Activated T-helper 1 cell treated with anti-CD3 and anti-CD28 coated beads, Interleukin-12 subunit alpha, Interleukin-12 subunit beta, Interleukin-2, Interleukin-4 antibody, amounts not matched to agents 30 ng/mL and 10 ng/mL and 1 ng/mL, durations not matched to agents 14 hours and 24 hours and 36 hours (primary cell): ENCODE measurements at regions not wholly inside any gene's neighbourhood (a gene's known extent, or its start where the extent isn't known, plus 50 kb on each side); places are given as distances from the start of the nearest gene placed in this dataset.
"Not testable (repeated sequence)": the region's sequence is repeated elsewhere in the genome, so short reads cannot be mapped to it uniquely, and the experiment has no call there.

Experiments used
- DNase-seq: peaks from one replicate; pipeline ENCODE4 v3.0.0; 2021; ENCODE audit warnings: low spot score
- H3K27ac Mint-ChIP-seq: one replicate; pipeline ENCODE4 v1.8.0; 2021; ENCODE audit warnings: mild to moderate bottlenecking, mixed read lengths
- H3K27me3 Mint-ChIP-seq: one replicate; pipeline ENCODE4 v1.8.0; 2022; ENCODE audit warnings: mild to moderate bottlenecking, moderate library complexity, mixed read lengths; ENCODE audit not compliant: insufficient read depth
- H3K36me3 Mint-ChIP-seq: one replicate; pipeline ENCODE4 v1.8.0; 2021; ENCODE audit warnings: low read depth, mixed read lengths
- H3K4me1 Mint-ChIP-seq: one replicate; pipeline ENCODE4 v1.8.0; 2021; ENCODE audit warnings: low read depth, mixed read lengths
- H3K4me3 Mint-ChIP-seq: one replicate; pipeline ENCODE4 v1.8.0; 2021; ENCODE audit warnings: mild to moderate bottlenecking, moderate library complexity, mixed read lengths
- H3K9me3 Mint-ChIP-seq: one replicate; pipeline ENCODE4 v1.8.0; 2021; ENCODE audit warnings: mixed read lengths
- intact Hi-C: fragments of 100-400 bp; cut with micrococcal nuclease; formaldehyde crosslinking; loops from one replicate; pipeline ENCODE4 v1.15.1; 2024

- H3K4me3 Mint-ChIP-seq, H3K27ac Mint-ChIP-seq, H3K36me3 Mint-ChIP-seq, DNase-seq, intact Hi-C loops, H3K27me3 Mint-ChIP-seq, H3K9me3 Mint-ChIP-seq, H3K4me1 Mint-ChIP-seq: not testable (repeated sequence)
These were observed 804.2 kb downstream of the PRIM2 start for GRCh38 chr6:58121616-58122015.

- H3K4me1 Mint-ChIP-seq, H3K9me3 Mint-ChIP-seq, H3K36me3 Mint-ChIP-seq, H3K27me3 Mint-ChIP-seq, DNase-seq, H3K4me3 Mint-ChIP-seq, H3K27ac Mint-ChIP-seq, intact Hi-C loops: not testable (repeated sequence)
These were observed 806.3 kb downstream of the PRIM2 start for GRCh38 chr6:58123770-58124169.

GRCh38 chr6:58128549-58128948 lies 811.1 kb downstream of the PRIM2 start:
- H3K36me3 Mint-ChIP-seq, H3K4me1 Mint-ChIP-seq, H3K27me3 Mint-ChIP-seq, intact Hi-C loops, DNase-seq, H3K4me3 Mint-ChIP-seq, H3K27ac Mint-ChIP-seq: not testable (repeated sequence)
- peaks cover 14% of the 10 kb centered on the region for H3K9me3 Mint-ChIP-seq

GRCh38 chr6:58129098-58129497 lies 811.7 kb downstream of the PRIM2 start:
- DNase-seq, H3K27me3 Mint-ChIP-seq, H3K36me3 Mint-ChIP-seq, H3K27ac Mint-ChIP-seq, H3K4me1 Mint-ChIP-seq, intact Hi-C loops, H3K4me3 Mint-ChIP-seq: not testable (repeated sequence)
- H3K9me3 Mint-ChIP-seq = peaks cover 14% of the 10 kb centered on the region

GRCh38 chr6:58139746-58140145 lies 822.3 kb downstream of the PRIM2 start:
- H3K9me3 Mint-ChIP-seq, H3K4me3 Mint-ChIP-seq, H3K27me3 Mint-ChIP-seq, H3K27ac Mint-ChIP-seq, intact Hi-C loops, H3K36me3 Mint-ChIP-seq, DNase-seq, H3K4me1 Mint-ChIP-seq: not testable (repeated sequence)

- H3K27ac Mint-ChIP-seq, intact Hi-C loops, DNase-seq, H3K27me3 Mint-ChIP-seq, H3K36me3 Mint-ChIP-seq, H3K4me1 Mint-ChIP-seq, H3K4me3 Mint-ChIP-seq, H3K9me3 Mint-ChIP-seq: not testable (repeated sequence)
These were observed 853.6 kb downstream of the PRIM2 start for GRCh38 chr6:58171025-58171424.

- H3K9me3 Mint-ChIP-seq, intact Hi-C loops, H3K4me1 Mint-ChIP-seq, H3K27ac Mint-ChIP-seq, DNase-seq, H3K27me3 Mint-ChIP-seq, H3K36me3 Mint-ChIP-seq, H3K4me3 Mint-ChIP-seq: not testable (repeated sequence)
These were observed 864.2 kb downstream of the PRIM2 start for GRCh38 chr6:58181557-58182065.

- H3K4me1 Mint-ChIP-seq, H3K27me3 Mint-ChIP-seq, intact Hi-C loops, H3K4me3 Mint-ChIP-seq, DNase-seq, H3K9me3 Mint-ChIP-seq, H3K36me3 Mint-ChIP-seq, H3K27ac Mint-ChIP-seq: not testable (repeated sequence)
These were observed 867.9 kb downstream of the PRIM2 start for GRCh38 chr6:58185300-58185699.

- intact Hi-C loops, H3K27ac Mint-ChIP-seq, H3K27me3 Mint-ChIP-seq, H3K4me3 Mint-ChIP-seq, H3K4me1 Mint-ChIP-seq, H3K36me3 Mint-ChIP-seq, H3K9me3 Mint-ChIP-seq, DNase-seq: not testable (repeated sequence)
These were observed 875.8 kb downstream of the PRIM2 start for GRCh38 chr6:58193209-58193608.

GRCh38 chr6:58198301-58198700 lies 880.9 kb downstream of the PRIM2 start:
- H3K36me3 Mint-ChIP-seq = no peaks in the 10 kb centered on the region
- H3K27ac Mint-ChIP-seq = no peak overlapping the region
- no peaks in the 10 kb centered on the region for H3K4me1 Mint-ChIP-seq
- no peak for DNase-seq
- no peak overlapping the region for H3K4me3 Mint-ChIP-seq
- no peaks in the 10 kb centered on the region for H3K27me3 Mint-ChIP-seq
- H3K9me3 Mint-ChIP-seq = no peaks in the 10 kb centered on the region
- intact Hi-C loops = no loop called here

- H3K4me3 Mint-ChIP-seq, H3K27ac Mint-ChIP-seq, H3K36me3 Mint-ChIP-seq, DNase-seq, H3K4me1 Mint-ChIP-seq, H3K27me3 Mint-ChIP-seq, intact Hi-C loops: not testable (repeated sequence)
- H3K9me3 Mint-ChIP-seq = peaks cover 30% of the 10 kb centered on the region
These were observed 919.7 kb downstream of the PRIM2 start for GRCh38 chr6:58237124-58237523.

GRCh38 chr6:58238421-58238820 lies 921.0 kb downstream of the PRIM2 start:
- H3K36me3 Mint-ChIP-seq, H3K4me1 Mint-ChIP-seq, H3K27ac Mint-ChIP-seq, intact Hi-C loops, H3K27me3 Mint-ChIP-seq, H3K4me3 Mint-ChIP-seq, DNase-seq: not testable (repeated sequence)
- H3K9me3 Mint-ChIP-seq = peaks cover 21% of the 10 kb centered on the region

- H3K4me3 Mint-ChIP-seq, H3K27me3 Mint-ChIP-seq, DNase-seq, H3K4me1 Mint-ChIP-seq, H3K27ac Mint-ChIP-seq, intact Hi-C loops, H3K36me3 Mint-ChIP-seq: not testable (repeated sequence)
- peaks cover 53% of the 10 kb centered on the region for H3K9me3 Mint-ChIP-seq
These were observed 940.2 kb downstream of the PRIM2 start for GRCh38 chr6:58257625-58258024.

- intact Hi-C loops = no loop called here
- no peaks in the 10 kb centered on the region for H3K4me1 Mint-ChIP-seq
- no peaks in the 10 kb centered on the region for H3K36me3 Mint-ChIP-seq
- H3K9me3 Mint-ChIP-seq = peaks cover 5% of the 10 kb centered on the region
- no peak overlapping the region for H3K27ac Mint-ChIP-seq
- no peaks in the 10 kb centered on the region for H3K27me3 Mint-ChIP-seq
- H3K4me3 Mint-ChIP-seq = no peak overlapping the region
- no peak for DNase-seq
These were observed 972.7 kb downstream of the PRIM2 start for GRCh38 chr6:58290177-58290576.
